Heart right ventricle (tissue), 16 donors: ENCODE measurements at regions not wholly inside any gene's neighbourhood (a gene's known extent, or its start where the extent isn't known, plus 50 kb on each side); places are given as distances from the start of the nearest gene placed in this dataset.
A peak's percentile ranks its signal among the peaks of the same experiment; 100 is the strongest.

Experiments used
- ATAC-seq, 8 donors: fragments of 200-7000 bp; cut with Tn5 transposase; one replicate each; pipeline ENCODE4 v1.9.1; 2020; ENCODE audit warnings: mild to moderate bottlenecking in 8 of 8, moderate library complexity in 8 of 8, moderate number of reproducible peaks in 1 of 8
- DNase-seq, 2 donors: peaks; one replicate each; pipeline ENCODE4 v3.0.0-alpha.2; 2020
- H3K27ac ChIP-seq, 10 donors: fragments of 200-600 bp; sonication (generic) in 2 of 10; one replicate each; pipeline versions ENCODE4 v1.5.0 to v1.8.0; 2020 to 2022; ENCODE audit warnings: mild to moderate bottlenecking in 3 of 10
- H3K27me3 ChIP-seq, 7 donors: fragments of 200-600 bp; one replicate each; pipeline ENCODE4 v1.8.0; 2021 to 2022; ENCODE audit warnings: mild to moderate bottlenecking in 2 of 7
- H3K36me3 ChIP-seq, 9 donors: fragments of 200-600 bp; sonication (generic) in 1 of 9; one replicate each; pipeline versions ENCODE4 v1.5.0 to v1.8.0; 2020 to 2022; ENCODE audit warnings: mild to moderate bottlenecking in 2 of 9
- H3K4me1 ChIP-seq, 9 donors: fragments of 200-600 bp; sonication (generic) in 1 of 9; one replicate each; pipeline versions ENCODE4 v1.5.0 to v1.8.0; 2020 to 2022; ENCODE audit warnings: mild to moderate bottlenecking in 4 of 9
- H3K4me3 ChIP-seq, 10 donors: fragments of 200-600 bp; sonication (generic) in 2 of 10; one replicate each; pipeline versions ENCODE4 v1.5.0 to v1.8.0; 2020 to 2022; ENCODE audit warnings: mild to moderate bottlenecking in 7 of 10, moderate library complexity in 2 of 10
- H3K9me3 ChIP-seq, 11 donors: fragments of 200-600 bp in 10 of 11; sonication (generic) in 2 of 11; one replicate each; pipeline versions ENCODE4 v1.5.0 to v1.8.0; 2013 to 2022; ENCODE audit warnings: mild to moderate bottlenecking in 2 of 11, control low read depth in 1 of 11, moderate library complexity in 1 of 11
- CTCF ChIP-seq, 9 donors: fragments of 200-600 bp; sonication (generic) in 2 of 9; IDR thresholded peaks; one replicate each; pipeline versions ENCODE4 v1.5.0 to v1.8.0; 2021 to 2022; ENCODE audit warnings: antibody characterized with exemption in 9 of 9, mild to moderate bottlenecking in 5 of 9, moderate library complexity in 1 of 9
- WGBS, 2 donors: extraction: QIAGEN DNeasy Blood & Tissue Kit; methylation state at CpG; one replicate each; pipeline ENCODE4 v1.1.7; 2013; ENCODE audit warnings: inconsistent platforms in 1 of 2; 5-methylcytosine and 5-hydroxymethylcytosine counted together
- intact Hi-C, 10 donors: fragments of 100-400 bp; cut with DNase I; formaldehyde crosslinking; loops; one replicate each; pipeline versions ENCODE4 v1.11.1 to v1.14.2; 2022
- donor health status: Arrhythmogenic right ventricular cardiomyopathy.
- donor health status: ischemic (EF 13 %, LVEDD 7.1; RV severe dilation, severe dysfunction).
- donor health status: healthy with polysubstance abuse.
- donor health status: DM: no; HTN: yes; CAD: no.
- donor health status: DM: no; HTN: no; CAD: no.
- donor health status: ischemic (EF 25% LVEDD 6.9; RV normal size, moderate dysfunction).
- donor health status: ischemic (EF 25% LVEDD 5.7; RV mildly dilated, moderate dysfunction).
- donor health status: healthy.
- donor health status: DM: yes; HTN: yes; CAD: no.
- donor health status: Ischemic cardiomyopathy.
- donor health status: ischemic (EF 35%, LVEDD 5.7; RV mildly dilated, moderate dysfunction).
- donor health status: nonischemic (EF 11% LVEDD 7.7; RV severe dilation, severe dysfunction).
- donor health status: DM: yes; HTN: yes; CAD: no.
- donor health status: PGD.
- donor health status: ischemic (EF 29% LVEDD 5.4; RV normal size, mild dysfunction).
- donor health status: nonischemic (EF 23%, LVEDD 6.1; RV moderate dilation, normal function).

GRCh38 chr3:26256224-26256623 is 366.3 kb upstream of the LRRC3B start:
- Histone ChIP-seq H3K9me3 (no peaks in the 10 kb centered on the region), H3K36me3 (no peaks in the 10 kb centered on the region), H3K27ac (no peak overlapping the region), H3K27me3 (no peaks in the 10 kb centered on the region), H3K4me1 (peaks cover 0 to 19% (median 10%) of the 10 kb centered on the region in 9 donors), H3K4me3 (no peak overlapping the region)
- no peak for ATAC-seq
- TF ChIP-seq CTCF (IDR thresholded peaks at IDR 0.05), result no peak
- WGBS, 2 donors, result 95 to 97% methylated on average over 3 of the region's 3 CpGs
- DNase-seq, result no peak
- intact Hi-C loops, result no loop called here

- Histone ChIP-seq H3K27me3 (no peaks in the 10 kb centered on the region), H3K27ac (no peak overlapping the region), H3K36me3 (no peaks in the 10 kb centered on the region), H3K4me1 (peaks cover 0 to 19% (median 10%) of the 10 kb centered on the region in 9 donors), H3K9me3 (no peaks in the 10 kb centered on the region), H3K4me3 (no peak overlapping the region)
- 91 to 93% methylated on average over 3 of the region's 3 CpGs for WGBS, 2 donors
- ATAC-seq (no peak), DNase-seq (no peak)
- intact Hi-C loops, result no loop called here
- TF ChIP-seq CTCF (IDR thresholded peaks at IDR 0.05), result no peak
Observed at GRCh38 chr3:26259176-26259575, 363.4 kb upstream of the LRRC3B start.

GRCh38 chr3:26260139-26260538 is 362.4 kb upstream of the LRRC3B start:
- peaks cover 0 to 19% (median 10%) of the 10 kb centered on the region in 9 donors for H3K4me1 ChIP-seq
- 10 to 22% methylated on average over 1 of the region's 1 CpG for WGBS, 2 donors
- no peaks in the 10 kb centered on the region for H3K9me3 ChIP-seq
- no peak for DNase-seq
- H3K27ac ChIP-seq, result no peak overlapping the region
- no peaks in the 10 kb centered on the region for H3K27me3 ChIP-seq
- intact Hi-C loops, result no loop called here
- no peaks in the 10 kb centered on the region for H3K36me3 ChIP-seq
- ATAC-seq, result peak in 4 of 8 donors; percentile 26 to 62 (median 50)
- no peak for TF ChIP-seq CTCF (IDR thresholded peaks at IDR 0.05)
- no peak overlapping the region for H3K4me3 ChIP-seq

- intact Hi-C loops, result no loop called here
- Histone ChIP-seq H3K9me3 (no peaks in the 10 kb centered on the region), H3K36me3 (no peaks in the 10 kb centered on the region), H3K4me3 (no peak overlapping the region), H3K4me1 (peaks cover 0 to 12% (median 8%) of the 10 kb centered on the region in 9 donors), H3K27me3 (no peaks in the 10 kb centered on the region), H3K27ac (no peak overlapping the region)
- ATAC-seq (no peak), DNase-seq (no peak)
- no peak for TF ChIP-seq CTCF (IDR thresholded peaks at IDR 0.05)
- 84 to 85% methylated on average over 4 of the region's 4 CpGs for WGBS, 2 donors
Observed at GRCh38 chr3:26264708-26265107, 357.9 kb upstream of the LRRC3B start.

- no peak for TF ChIP-seq CTCF (IDR thresholded peaks at IDR 0.05)
- Histone ChIP-seq H3K4me1 (peaks cover 0 to 5% (median 0%) of the 10 kb centered on the region in 9 donors), H3K36me3 (no peaks in the 10 kb centered on the region), H3K27ac (no peak overlapping the region), H3K27me3 (no peaks in the 10 kb centered on the region), H3K9me3 (no peaks in the 10 kb centered on the region), H3K4me3 (no peak overlapping the region)
- DNase-seq (no peak), ATAC-seq (no peak)
- intact Hi-C loops, result no loop called here
Observed at GRCh38 chr3:26271848-26272247, 350.7 kb upstream of the LRRC3B start.
